Stimulated activated CD8-positive, alpha-beta memory T cell treated with anti-CD3 and anti-CD28 coated beads, Interleukin-2, amount 100 ng/mL, for 48 hours (primary cell): ENCODE measurements at regions not wholly inside any gene's neighbourhood (a gene's known extent, or its start where the extent isn't known, plus 50 kb on each side); places are given as distances from the start of the nearest gene placed in this dataset.
A peak's percentile ranks its signal among the peaks of the same experiment; 100 is the strongest.

Experiments used
- DNase-seq, 2 donors: peaks; one replicate each; pipeline ENCODE4 v3.0.0-alpha.2; 2020; ENCODE audit warnings: low read depth in 2 of 2

DNA sequence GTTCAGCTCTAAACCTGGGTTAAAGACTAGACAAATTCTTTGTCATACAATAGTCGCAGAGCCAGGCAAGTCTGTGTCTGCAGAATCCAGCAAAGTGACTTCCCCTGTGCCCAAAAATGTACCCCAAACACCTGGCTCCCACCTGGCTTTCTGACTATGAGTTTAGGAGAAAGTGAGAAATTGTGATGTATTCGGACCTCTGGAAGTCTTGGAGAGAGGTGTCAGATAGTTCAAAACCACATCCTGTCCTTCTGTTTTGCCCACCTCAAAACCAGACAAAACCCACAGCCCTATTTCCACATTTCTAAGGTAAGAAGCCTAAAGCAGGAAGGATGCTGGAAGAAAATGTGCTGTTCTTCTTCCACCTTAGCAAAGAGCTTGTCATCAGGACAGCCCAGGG, 63.8 kb upstream of the CLMP start:
- DNase-seq: no peak

DNA sequence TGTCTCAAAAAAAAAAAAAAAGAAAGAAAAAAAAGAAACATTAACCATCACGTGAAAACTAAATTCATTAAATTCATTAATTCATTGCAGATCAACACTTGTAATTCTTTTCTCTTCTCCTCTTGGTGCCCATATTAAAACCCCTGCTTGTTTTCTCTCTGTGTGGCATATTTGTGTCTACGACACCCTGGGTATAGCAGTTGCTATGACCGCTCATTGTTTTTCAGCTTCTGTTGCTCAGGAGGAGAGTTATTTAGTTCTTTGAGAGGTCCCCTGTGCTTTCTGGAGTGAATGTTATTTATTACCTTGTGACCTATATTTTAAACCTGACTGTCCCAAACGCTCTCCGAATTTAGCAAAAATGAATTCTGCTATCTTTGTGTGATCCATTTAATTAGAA, 62.3 kb upstream of the CLMP start:
- no peak for DNase-seq

DNA sequence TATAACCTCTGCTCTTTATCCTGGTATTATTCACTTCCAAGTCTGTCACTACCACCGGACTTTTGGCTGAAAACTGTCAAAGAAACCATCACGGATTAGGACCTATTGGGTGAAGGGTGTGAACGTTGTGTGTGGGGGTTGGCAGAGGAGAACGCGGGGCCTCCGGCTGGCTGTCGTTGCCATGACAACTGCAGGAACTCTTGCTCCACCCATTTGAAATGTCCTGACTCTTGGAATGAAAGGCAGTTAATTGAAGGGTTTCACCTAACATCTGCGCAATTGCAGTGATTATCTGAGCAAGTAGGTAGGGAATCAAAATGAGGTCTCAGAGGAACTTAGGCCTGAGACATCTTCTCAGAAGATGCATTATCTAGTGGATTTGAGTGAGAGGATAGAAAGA, 60.9 kb upstream of the CLMP start:
- DNase-seq: no peak

DNA sequence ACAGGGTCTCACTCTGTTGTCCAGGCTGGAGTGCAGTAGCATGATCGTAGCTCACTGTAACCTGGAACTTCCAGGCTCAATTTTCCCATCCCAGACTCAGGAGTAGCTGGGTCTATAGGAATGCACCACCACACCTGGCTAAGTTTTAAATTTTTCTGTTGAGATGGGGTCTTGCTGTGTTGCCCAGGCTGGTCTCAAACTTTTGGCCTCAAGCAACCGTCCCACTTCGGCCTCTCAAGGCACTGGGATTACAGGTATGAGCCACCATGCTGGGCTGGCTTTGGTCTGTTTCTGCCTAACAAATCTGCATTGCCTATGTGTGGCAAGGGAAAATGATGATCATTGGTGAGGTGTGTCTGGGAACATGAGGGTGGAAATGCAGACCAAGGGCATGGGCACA, 59.3 kb upstream of the CLMP start:
- DNase-seq: no peak

DNA sequence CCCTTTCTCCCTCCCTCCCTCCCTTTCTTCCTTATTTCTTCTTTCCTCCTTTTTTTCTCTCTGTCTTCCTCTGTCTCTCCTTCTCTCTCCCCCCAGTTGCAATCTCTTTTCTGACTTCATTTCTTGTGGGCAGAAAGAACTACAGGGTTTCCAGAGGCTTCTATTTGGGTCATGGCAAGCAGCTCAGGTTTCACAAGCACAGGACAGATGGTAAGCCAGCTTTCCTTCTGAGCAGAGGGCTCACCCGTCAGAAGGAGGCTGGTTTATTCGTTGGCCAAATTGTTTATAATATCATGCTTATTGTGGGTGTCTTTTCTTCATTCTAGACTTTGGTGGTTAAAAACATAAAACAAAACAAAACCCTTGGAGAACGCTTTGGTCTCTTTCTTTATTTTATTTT, 58.9 kb upstream of the CLMP start:
- no peak for DNase-seq

DNA sequence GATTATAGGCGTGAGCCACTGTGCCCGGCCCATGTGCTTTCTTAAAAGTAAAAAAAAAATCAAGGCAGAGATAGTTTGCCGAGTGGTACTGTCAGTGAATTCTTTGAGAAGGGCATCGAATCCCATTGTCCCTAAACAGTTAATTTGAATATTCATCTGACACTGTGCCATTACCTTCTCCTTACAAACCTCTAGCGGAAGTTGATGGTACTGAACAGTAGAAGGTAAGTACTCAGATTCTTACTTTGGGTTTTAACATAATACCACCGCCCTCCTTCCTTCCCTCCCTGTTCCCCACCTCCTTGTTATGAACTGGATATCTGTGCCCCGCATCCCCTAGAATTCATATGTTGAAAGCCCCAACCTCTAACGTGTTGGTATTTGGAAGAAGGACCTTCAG, 58.2 kb upstream of the CLMP start:
- DNase-seq: no peak

DNA sequence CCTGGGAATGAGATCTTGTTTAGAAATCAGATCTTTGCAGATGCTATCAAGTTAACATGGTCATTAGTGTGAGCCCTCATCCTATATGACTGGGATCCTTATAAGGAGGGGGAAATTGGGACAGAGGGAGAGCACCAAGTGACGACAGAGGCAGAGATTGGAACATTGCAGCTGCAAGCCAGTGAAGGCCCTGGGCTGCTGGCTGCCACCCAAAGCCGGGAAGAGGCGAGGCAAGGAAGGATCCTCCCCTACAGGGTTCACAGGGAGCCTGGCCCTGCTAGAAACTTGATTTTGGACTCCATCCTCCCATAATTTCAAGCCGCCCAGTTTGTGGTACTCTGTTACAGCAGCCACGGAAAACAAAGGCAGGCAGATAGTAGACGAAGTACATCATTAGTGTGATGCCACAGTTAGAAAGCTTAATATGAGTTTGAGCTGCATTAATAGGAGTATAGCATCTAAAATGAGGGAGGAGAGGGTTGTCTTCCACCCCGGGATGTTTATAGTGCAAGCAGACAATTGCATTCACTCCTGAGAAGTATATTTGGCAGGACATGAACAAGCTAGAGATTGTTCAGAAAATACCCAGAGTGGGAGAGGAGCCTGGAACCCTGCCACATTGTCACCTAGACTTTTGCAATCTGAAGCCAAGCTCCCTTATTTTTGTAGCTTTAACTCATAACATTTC, 56.8 kb upstream of the CLMP start:
- DNase-seq: no peak

DNA sequence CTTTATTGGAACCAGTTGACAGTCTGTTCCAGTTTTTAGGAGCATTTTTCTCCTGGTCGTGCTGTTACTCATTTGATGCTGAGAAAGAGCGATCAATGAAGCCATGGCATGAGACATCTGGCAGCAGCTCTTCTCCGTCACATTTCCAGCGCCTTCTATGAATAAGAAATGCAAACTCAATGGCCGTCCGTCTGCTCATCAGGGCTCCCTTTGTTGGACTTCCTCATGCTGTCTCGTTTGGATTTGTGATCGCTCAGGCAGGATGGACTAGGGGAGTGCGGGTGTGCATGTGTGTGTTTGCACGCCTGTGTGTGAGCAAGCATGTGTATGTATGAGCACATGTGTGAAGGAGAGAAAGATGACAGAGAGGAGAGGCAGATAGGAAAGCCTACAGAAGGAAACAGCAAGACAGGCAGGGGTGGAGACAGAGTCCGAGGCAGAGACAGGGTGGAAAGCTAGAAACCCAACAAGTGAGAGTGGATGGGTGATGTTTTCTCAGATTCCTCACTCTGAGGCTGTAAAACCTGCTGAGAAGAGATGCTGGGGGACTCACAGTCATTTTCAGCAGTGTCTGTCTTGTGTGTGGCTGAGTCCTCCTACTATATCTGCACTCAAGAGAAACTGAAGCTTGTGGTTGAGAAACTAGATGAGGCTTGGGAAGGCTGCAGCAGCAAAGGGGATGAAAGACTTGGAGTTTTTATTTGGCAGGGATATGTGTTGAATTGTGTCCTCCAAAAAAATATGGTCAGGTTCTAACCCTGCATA, 56.0 kb upstream of the CLMP start:
- DNase-seq: no peak

DNA sequence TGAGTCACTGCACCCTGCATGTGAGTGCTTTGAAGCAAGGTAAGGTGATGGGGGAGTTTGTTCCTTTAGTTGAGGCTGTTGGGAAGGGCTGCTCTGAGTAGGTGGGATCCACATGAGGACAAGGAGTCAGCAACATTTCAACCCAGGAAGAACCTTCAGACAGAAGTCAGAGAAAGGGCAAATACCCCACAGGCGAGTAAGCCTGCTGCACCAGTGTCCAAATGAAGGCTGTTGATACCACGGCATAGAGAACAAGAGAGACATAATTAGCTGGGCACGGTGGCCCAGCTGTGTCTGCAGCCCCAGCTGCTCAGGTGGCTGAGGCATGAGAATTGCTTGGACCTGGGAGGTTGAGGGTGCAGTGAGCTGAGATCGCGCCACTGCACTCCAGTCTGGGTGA, 54.3 kb upstream of the CLMP start:
- DNase-seq: no peak

DNA sequence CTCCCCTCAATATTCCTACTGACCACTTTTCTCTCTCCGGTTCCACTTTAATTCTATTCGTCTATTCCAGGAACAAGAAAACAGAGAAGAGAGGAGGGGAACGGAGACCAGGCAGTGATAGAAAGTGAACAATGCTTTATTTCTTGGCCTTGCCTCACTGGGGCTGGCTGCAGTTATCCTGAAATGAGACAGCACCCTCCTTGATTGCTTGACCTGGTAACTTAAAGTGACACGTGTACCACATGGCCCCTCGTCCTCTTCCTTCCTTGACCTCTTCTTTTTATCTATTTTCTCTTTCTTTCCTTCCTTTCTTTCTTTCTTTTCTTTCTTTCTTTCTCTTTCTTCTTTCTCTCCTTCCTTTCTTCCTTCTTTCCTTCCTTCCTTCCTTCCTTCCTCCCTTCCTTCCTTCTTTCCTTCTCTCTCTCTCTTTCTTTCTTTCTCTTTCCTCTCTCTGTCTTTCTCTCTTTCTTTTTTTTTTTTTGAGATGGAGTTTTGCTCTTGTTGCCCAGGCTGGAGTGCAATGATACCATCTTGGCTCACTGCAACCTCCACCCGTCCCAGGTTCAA, 52.8 kb upstream of the CLMP start:
- DNase-seq: no peak

DNA sequence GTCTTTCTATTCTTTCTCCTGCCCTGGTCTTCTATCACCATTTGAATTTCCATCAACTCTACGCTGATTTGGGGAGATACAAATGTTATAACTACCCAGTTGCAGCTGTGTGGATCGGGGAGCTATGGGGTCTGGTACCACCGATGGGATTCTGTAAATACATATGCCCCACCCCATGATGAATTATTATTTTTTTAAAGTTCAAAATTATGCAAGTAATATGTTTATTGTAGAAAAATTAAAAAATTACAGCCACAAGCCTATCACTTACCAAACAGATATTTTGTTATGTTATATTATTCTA, 52.4 kb upstream of the CLMP start:
- no peak for DNase-seq

DNA sequence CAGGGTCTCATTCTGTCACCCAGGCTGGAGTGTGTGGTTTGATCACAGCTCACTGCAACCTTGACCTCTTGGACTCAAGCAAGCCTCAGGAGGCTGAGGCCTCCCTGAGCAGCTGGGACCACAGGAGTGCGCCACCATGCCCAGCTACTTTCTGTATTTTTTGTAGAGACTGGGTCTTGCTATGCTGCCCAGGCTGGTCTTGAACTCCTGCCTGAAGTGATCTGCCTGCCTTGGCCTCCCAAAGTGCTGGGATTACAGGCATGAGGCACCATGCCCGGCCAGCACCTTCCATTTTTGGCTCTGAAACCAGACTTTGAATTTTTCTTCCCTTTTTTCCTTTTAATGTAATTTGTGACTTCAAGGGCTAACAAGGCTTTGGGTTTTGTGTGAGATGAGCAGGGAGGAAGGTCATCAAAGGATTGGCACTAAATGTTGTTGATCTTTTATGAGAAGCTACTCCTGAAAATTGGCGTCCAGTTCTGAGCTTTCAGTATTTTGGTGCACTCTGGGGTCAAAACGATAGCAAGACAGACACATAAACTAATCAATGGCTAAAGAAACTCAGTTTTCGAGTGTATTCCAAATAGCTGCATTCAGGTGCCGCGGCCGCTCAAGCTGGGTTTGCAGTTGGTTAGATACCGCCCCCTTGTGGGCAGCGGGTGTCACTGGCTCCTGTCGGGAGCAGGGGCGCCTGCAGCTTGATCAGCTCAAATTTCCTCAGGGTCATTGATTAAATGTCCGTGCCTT, 51.9 kb upstream of the CLMP start:
- DNase-seq: peak; percentile 70

DNA sequence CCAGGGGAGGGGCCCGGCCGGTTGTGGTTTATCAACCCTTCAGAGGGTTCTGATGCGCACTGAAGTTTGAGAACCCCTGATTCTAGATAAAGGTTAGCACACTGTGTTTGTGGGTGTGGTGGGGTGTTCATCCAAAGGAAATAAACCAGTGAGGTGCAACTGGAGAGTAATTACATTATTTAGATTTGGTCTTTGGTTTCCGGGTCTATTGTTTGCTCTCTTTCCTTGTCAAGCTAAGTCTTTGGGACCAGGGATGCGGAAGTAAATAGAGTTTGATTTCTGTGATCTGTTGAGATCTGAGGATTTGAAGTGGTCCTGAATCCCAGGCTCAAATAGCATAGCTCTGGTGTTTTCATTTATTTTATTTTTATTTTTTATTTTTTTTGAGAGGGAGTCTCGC, 50.5 kb upstream of the CLMP start:
- DNase-seq: no peak
